Lung (tissue), 11 donors: ENCODE measurements at regions not wholly inside any gene's neighbourhood (a gene's known extent, or its start where the extent isn't known, plus 50 kb on each side); places are given as distances from the start of the nearest gene placed in this dataset.
A peak's percentile ranks its signal among the peaks of the same experiment; 100 is the strongest.

ENCODE experiments used
- ATAC-seq: fragments of 200-7000 bp; cut with Tn5 transposase; one replicate; pipeline ENCODE4 v1.9.1; 2020; ENCODE audit warnings: moderate number of reproducible peaks; ENCODE audit not compliant: insufficient read depth, low FRiP score
- DNase-seq, 3 donors: peaks; one replicate each; pipeline ENCODE4 v3.0.0-alpha.2; 2013 to 2017
- H3K27ac ChIP-seq, 2 donors: one replicate each; pipeline ENCODE4 v1.5.1; 2013; ENCODE audit warnings: mild to moderate bottlenecking in 2 of 2, moderate library complexity in 2 of 2, control low read depth in 1 of 2, inconsistent platforms in 1 of 2, low read depth in 1 of 2, low read length in 1 of 2
- H3K27me3 ChIP-seq, 3 donors: one replicate each; pipeline ENCODE4 v1.5.1; 2013; ENCODE audit warnings: low read length in 2 of 3; ENCODE audit not compliant: control insufficient read depth in 3 of 3, insufficient read depth in 3 of 3
- H3K36me3 ChIP-seq, 4 donors: one replicate each; pipeline ENCODE4 v1.5.1; 2013; ENCODE audit warnings: low read length in 4 of 4, mild to moderate bottlenecking in 1 of 4, moderate library complexity in 1 of 4; ENCODE audit not compliant: control insufficient read depth in 4 of 4, insufficient read depth in 4 of 4
- H3K4me1 ChIP-seq, 5 donors: one replicate each; pipeline ENCODE4 v1.5.1; 2013; ENCODE audit warnings: low read length in 5 of 5, mild to moderate bottlenecking in 2 of 5, moderate library complexity in 1 of 5; ENCODE audit not compliant: control insufficient read depth in 5 of 5, insufficient read depth in 5 of 5
- H3K4me3 ChIP-seq: one replicate; pipeline ENCODE4 v1.5.1; 2013; ENCODE audit warnings: mild to moderate bottlenecking, control low read depth, moderate library complexity
- H3K9ac ChIP-seq, 2 donors: one replicate each; pipeline ENCODE4 v1.5.1; 2013; ENCODE audit warnings: low read length in 2 of 2, control low read depth in 1 of 2; ENCODE audit not compliant: insufficient read depth in 1 of 2
- H3K9me3 ChIP-seq, 4 donors: one replicate each; pipeline ENCODE4 v1.5.1; 2013; ENCODE audit warnings: low read length in 3 of 4, mild to moderate bottlenecking in 1 of 4, moderate library complexity in 1 of 4; ENCODE audit not compliant: control insufficient read depth in 4 of 4, insufficient read depth in 3 of 4
- whole genome bisulfite sequencing, 2 donors: extraction: QIAGEN DNeasy Blood & Tissue Kit; methylation state at CpG; one replicate each; pipeline ENCODE4 v1.1.7; 2013; 5-methylcytosine and 5-hydroxymethylcytosine counted together
- TF ChIP-seq, protein P1 (sequence below): IDR thresholded peaks from 2 replicates; pipeline ENCODE4 v1.5.1; 2012; ENCODE audit warnings: mild to moderate bottlenecking; ENCODE audit errors: control extremely low read depth, extremely low read depth
- donor health status: control.
- donor health status: control.
- donor health status: Bipolar disorder and iron deficiency.
- donor health status: healthy.
- donor health status: DM: yes; HTN: yes; CAD: no.

DNA sequence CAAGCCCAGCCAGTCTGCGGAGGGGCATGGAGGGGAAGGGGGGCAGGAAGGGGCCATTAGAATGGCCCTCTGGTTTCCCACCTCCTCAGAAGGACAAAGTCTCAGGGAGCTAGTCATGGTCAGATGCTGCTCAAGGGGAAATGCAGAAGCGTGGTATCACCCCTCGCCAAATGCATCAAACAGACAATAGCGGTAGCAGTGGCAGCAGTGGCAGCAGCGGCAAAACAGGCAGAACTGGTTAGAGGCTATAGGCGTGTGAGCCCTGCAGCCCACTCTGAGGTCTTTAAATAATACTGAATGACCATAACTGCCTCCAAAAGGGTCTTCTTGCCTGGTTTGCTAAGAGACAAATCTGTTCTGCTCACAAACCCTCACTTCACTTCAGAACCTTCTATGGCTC, 186.7 kb downstream of the TFAP2C start:
- H3K4me3 ChIP-seq, result no peak overlapping the region

GRCh38 chr20:56816349-56816748, 187.2 kb downstream of the TFAP2C start:
- no peak overlapping the region for H3K9ac ChIP-seq
- H3K27me3 ChIP-seq, result peaks cover 0 to 12% (median 0%) of the 10 kb centered on the region in 3 donors
- WGBS, 2 donors, result 57 to 64% methylated on average over 7 of the region's 7 CpGs

More for the DNA sequence above, 186.7 kb downstream of the TFAP2C start:
- 55 to 74% methylated on average over 6 of the region's 6 CpGs for WGBS, 2 donors
- Histone ChIP-seq H3K4me1 (no peaks in the 10 kb centered on the region), H3K36me3 (no peaks in the 10 kb centered on the region), H3K27ac (no peak overlapping the region), H3K27me3 (peaks cover 0 to 12% (median 0%) of the 10 kb centered on the region in 3 donors), H3K9me3 (peaks cover 0 to 4% (median 0%) of the 10 kb centered on the region in 4 donors), H3K9ac (no peak overlapping the region)
- DNase-seq, result peak in 1 of 3 donors; percentile 18
- ATAC-seq, result no peak
- TF ChIP-seq, protein P1, sequence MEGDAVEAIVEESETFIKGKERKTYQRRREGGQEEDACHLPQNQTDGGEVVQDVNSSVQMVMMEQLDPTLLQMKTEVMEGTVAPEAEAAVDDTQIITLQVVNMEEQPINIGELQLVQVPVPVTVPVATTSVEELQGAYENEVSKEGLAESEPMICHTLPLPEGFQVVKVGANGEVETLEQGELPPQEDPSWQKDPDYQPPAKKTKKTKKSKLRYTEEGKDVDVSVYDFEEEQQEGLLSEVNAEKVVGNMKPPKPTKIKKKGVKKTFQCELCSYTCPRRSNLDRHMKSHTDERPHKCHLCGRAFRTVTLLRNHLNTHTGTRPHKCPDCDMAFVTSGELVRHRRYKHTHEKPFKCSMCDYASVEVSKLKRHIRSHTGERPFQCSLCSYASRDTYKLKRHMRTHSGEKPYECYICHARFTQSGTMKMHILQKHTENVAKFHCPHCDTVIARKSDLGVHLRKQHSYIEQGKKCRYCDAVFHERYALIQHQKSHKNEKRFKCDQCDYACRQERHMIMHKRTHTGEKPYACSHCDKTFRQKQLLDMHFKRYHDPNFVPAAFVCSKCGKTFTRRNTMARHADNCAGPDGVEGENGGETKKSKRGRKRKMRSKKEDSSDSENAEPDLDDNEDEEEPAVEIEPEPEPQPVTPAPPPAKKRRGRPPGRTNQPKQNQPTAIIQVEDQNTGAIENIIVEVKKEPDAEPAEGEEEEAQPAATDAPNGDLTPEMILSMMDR, result no peak

GRCh38 chr20:56817780-56818675, 188.9 kb downstream of the TFAP2C start:
- peaks cover 0 to 12% (median 0%) of the 10 kb centered on the region in 3 donors for H3K27me3 ChIP-seq
- ATAC-seq (no peak), DNase-seq (no peak)
- TF ChIP-seq, protein P1, result no peak
- 83 to 86% methylated on average over 6 of the region's 6 CpGs for WGBS, 2 donors
- H3K27ac ChIP-seq, result no peak overlapping the region
- H3K9ac ChIP-seq, result no peak overlapping the region
- H3K4me3 ChIP-seq, result no peak overlapping the region
- H3K9me3 ChIP-seq, result peaks cover 0 to 2% (median 0%) of the 10 kb centered on the region in 4 donors
- no peaks in the 10 kb centered on the region for H3K4me1 ChIP-seq
- H3K36me3 ChIP-seq, result no peaks in the 10 kb centered on the region

More at GRCh38 chr20:56816349-56816748, 187.2 kb downstream of the TFAP2C start:
- Histone ChIP-seq H3K27ac (no peak overlapping the region), H3K4me1 (no peaks in the 10 kb centered on the region), H3K36me3 (no peaks in the 10 kb centered on the region), H3K4me3 (no peak overlapping the region), H3K9me3 (peaks cover 0 to 4% (median 0%) of the 10 kb centered on the region in 4 donors)
- TF ChIP-seq, protein P1, result no peak
- ATAC-seq, result no peak
- DNase-seq, result no peak
